ENCODE measurements at regions not wholly inside any gene's neighbourhood (a gene's known extent, or its start where the extent isn't known, plus 50 kb on each side); places are given as distances from the start of the nearest gene placed in this dataset.

DNA sequence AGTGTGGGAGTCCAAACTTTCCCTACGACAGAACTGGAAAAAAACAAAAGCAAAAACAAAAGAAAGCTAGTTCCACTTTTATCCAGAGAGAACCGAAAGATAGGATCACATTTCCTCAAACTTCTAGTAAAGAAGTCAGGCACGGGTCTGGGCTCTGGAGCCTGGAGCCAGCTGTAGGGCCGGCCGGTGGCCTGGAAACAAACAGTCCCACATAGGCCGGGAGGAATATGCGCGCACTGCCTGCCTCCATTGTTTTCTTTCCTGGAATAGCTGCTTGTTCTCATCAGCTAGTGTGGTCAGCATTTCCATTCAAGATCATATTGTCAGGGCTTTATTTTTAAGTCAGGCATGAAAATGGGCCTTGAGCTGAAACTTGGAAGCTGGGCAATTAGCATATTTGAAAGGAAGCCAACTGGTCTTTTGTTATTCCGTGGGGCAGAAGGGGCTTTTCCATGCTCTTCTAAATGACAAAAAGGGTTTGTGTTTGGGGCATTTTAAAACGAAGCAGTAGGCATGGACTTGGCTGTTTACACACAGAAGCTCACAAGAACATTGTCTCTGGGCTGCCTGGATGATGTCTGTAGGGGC lies 58.7 kb upstream of the RFX8 start:
- H3K4me3 ChIP-seq (ENCODE audit: low read depth, poor library complexity, severe bottlenecking), result no peak overlapping the region
- 63 to 69% methylated on average over 10 of the region's 10 CpGs for WGBS, 2 donors
- intact Hi-C loops (cut with DNase I; ENCODE audit: low total_unique reads), result no loop called here
- no peak for DNase-seq (ENCODE audit: low spot score in 2 of 2)
- TF ChIP-seq, protein P1, sequence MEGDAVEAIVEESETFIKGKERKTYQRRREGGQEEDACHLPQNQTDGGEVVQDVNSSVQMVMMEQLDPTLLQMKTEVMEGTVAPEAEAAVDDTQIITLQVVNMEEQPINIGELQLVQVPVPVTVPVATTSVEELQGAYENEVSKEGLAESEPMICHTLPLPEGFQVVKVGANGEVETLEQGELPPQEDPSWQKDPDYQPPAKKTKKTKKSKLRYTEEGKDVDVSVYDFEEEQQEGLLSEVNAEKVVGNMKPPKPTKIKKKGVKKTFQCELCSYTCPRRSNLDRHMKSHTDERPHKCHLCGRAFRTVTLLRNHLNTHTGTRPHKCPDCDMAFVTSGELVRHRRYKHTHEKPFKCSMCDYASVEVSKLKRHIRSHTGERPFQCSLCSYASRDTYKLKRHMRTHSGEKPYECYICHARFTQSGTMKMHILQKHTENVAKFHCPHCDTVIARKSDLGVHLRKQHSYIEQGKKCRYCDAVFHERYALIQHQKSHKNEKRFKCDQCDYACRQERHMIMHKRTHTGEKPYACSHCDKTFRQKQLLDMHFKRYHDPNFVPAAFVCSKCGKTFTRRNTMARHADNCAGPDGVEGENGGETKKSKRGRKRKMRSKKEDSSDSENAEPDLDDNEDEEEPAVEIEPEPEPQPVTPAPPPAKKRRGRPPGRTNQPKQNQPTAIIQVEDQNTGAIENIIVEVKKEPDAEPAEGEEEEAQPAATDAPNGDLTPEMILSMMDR (IDR thresholded peaks at IDR 0.05), result no peak
- TF ChIP-seq POLR2A (IDR thresholded peaks at IDR 0.05), result no peak

DNA sequence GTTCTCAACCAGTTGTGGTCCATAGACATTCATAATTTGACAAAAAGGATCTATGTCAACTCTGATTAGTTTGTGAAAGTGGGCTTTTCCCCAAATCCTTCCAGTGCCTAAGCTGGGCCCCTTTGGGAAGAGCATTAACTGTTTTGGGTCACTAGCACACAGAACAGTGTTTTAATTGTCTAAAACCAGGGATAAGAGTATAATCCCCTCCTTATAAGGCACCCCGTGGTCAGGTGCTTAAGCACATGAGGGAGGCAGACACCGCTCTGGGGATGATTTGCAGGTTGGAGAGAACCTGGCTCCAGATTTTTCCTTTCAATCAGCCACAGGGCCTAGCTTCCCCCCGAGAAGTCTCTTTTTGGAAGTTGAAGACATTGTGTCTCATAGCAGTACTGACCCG lies 53.6 kb upstream of the RFX8 start:
- 79 to 92% methylated on average over 4 of the region's 4 CpGs for WGBS, 2 donors
- no peak for TF ChIP-seq POLR2A (IDR thresholded peaks at IDR 0.05)
- TF ChIP-seq, protein P1 (IDR thresholded peaks at IDR 0.05), result no peak
- DNase-seq (ENCODE audit: low spot score in 2 of 2), result no peak
- no peak overlapping the region for H3K4me3 ChIP-seq (ENCODE audit: low read depth, poor library complexity, severe bottlenecking)
- intact Hi-C loops (cut with DNase I; ENCODE audit: low total_unique reads), result no loop called here

DNA sequence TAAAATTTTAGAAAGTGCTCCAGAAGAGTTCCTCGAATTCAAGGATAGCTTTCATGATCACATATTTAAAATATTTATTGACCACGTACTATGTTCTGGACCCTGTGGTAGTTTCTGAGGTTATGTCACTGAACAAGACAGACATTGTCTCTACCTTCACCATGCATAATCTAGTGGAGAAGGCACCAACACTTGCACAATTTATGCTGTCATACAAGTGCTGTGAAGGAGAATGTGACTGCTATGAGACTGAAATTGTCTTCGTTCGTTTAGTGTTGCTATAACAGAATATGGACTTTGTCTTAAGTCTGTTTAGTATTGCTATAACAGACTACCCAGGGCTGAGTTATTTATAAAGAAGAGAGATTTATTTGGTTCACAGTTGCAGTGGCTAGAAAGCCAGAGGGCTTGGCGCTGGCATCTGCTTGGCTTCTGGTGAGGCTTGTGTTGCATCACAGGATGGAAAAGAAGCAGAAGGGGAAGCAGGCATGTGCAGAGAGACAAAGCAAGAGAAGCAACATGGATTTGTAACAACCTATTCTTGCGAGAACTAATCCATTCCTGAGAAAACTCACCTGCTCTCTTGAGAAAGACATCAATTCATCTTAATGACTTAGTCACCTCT lies 50.0 kb upstream of the RFX8 start:
- WGBS, 2 donors, result 56 to 60% methylated on average over 6 of the region's 6 CpGs
- TF ChIP-seq POLR2A (IDR thresholded peaks at IDR 0.05), result no peak
- TF ChIP-seq, protein P1 (IDR thresholded peaks at IDR 0.05), result no peak
- no peak overlapping the region for H3K4me3 ChIP-seq (ENCODE audit: low read depth, poor library complexity, severe bottlenecking)
- intact Hi-C loops (cut with DNase I; ENCODE audit: low total_unique reads), result no loop called here
- DNase-seq (ENCODE audit: low spot score in 2 of 2), result no peak
